Prostate gland (tissue), 2 donors: ENCODE measurements at regions not wholly inside any gene's neighbourhood (a gene's known extent, or its start where the extent isn't known, plus 50 kb on each side); places are given as distances from the start of the nearest gene placed in this dataset.

Experiments used
- DNase-seq: peaks from one replicate; pipeline ENCODE4 v3.0.0-alpha.2; 2019; ENCODE audit warnings: low spot score
- H3K27ac ChIP-seq, 2 donors: fragments of 200-600 bp; sonication (generic); 2 replicates each; pipeline ENCODE4 v1.5.1; 2017 to 2019
- H3K27me3 ChIP-seq: fragments of 200-600 bp; sonication (generic); replicated peaks from 2 replicates; pipeline ENCODE4 v1.5.1; 2019; ENCODE audit not compliant: insufficient read depth
- H3K36me3 ChIP-seq, 2 donors: fragments of 200-600 bp; sonication (generic); 1 replicate in 1 of 2; 2 replicates in 1 of 2; pipeline versions ENCODE4 v1.5.1 to v1.8.1; 2017 to 2019
- H3K4me1 ChIP-seq: fragments of 200-600 bp; sonication (generic); replicated peaks from 2 replicates; pipeline ENCODE4 v1.5.1; 2019
- H3K4me3 ChIP-seq, 2 donors: fragments of 200-600 bp; sonication (generic); 2 replicates each; pipeline ENCODE4 v1.5.1; 2017 to 2019
- H3K9me3 ChIP-seq: fragments of 200-600 bp; sonication (generic); 2 replicates; pipeline ENCODE4 v1.5.1; 2017
- CTCF ChIP-seq, 4 experiments: fragments of 200-600 bp in 2 of 4; fragments of 450-650 bp in 2 of 4; sonication (generic) in 2 of 4; IDR thresholded peaks; 1 replicate in 3 of 4; 2 replicates in 1 of 4; pipeline ENCODE4 v1.5.1; 2016 to 2019; ENCODE audit warnings: antibody characterized with exemption in 4 of 4, mild to moderate bottlenecking in 2 of 4, moderate library complexity in 2 of 4
- POLR2A ChIP-seq: fragments of 450-650 bp; IDR thresholded peaks from one replicate; pipeline ENCODE4 v1.6.1; 2016; ENCODE audit warnings: antibody characterized with exemption, mild to moderate bottlenecking
- POLR2AphosphoS5 ChIP-seq: sonication (generic); formaldehyde crosslinking; IDR thresholded peaks from one replicate; pipeline ENCODE4 v1.6.1; 2017; ENCODE audit warnings: antibody characterized with exemption
- WGBS: methylation state at CpG from one replicate; pipeline ENCODE4 v1.1.5; 2018; 5-methylcytosine and 5-hydroxymethylcytosine counted together
- intact Hi-C: fragments of 100-400 bp; cut with DNase I; formaldehyde crosslinking; loops from one replicate; pipeline ENCODE4 v1.14.2; 2022

GRCh38 chr5:114924769-114925168 is 244.9 kb downstream of the TRIM36 start:
- Histone ChIP-seq H3K9me3 (no peaks in the 10 kb centered on the region), H3K4me1 (no peaks in the 10 kb centered on the region), H3K4me3 (no peak overlapping the region), H3K27ac (no peak overlapping the region), H3K36me3 (no peaks in the 10 kb centered on the region), H3K27me3 (no peaks in the 10 kb centered on the region)
- WGBS: 68% methylated on average over 4 of the region's 4 CpGs
- TF ChIP-seq POLR2AphosphoS5 (no peak), POLR2A (no peak), CTCF (IDR thresholded peaks at IDR 0.05) (no peak)
- no peak for DNase-seq
- intact Hi-C loops: no loop called here

- intact Hi-C loops: no loop called here
- Histone ChIP-seq H3K4me1 (no peaks in the 10 kb centered on the region), H3K4me3 (no peak overlapping the region), H3K9me3 (no peaks in the 10 kb centered on the region), H3K27ac (no peak overlapping the region), H3K27me3 (no peaks in the 10 kb centered on the region), H3K36me3 (no peaks in the 10 kb centered on the region)
- 79% methylated on average over 4 of the region's 4 CpGs for WGBS
- no peak for TF ChIP-seq POLR2A
- TF ChIP-seq POLR2AphosphoS5: no peak
- TF ChIP-seq CTCF (IDR thresholded peaks at IDR 0.05): no peak
- DNase-seq: no peak
Observed at GRCh38 chr5:114912189-114912920, 257.4 kb downstream of the TRIM36 start.

GRCh38 chr5:114910727-114911126 is 259.0 kb downstream of the TRIM36 start:
- H3K9me3 ChIP-seq: no peaks in the 10 kb centered on the region
- H3K27me3 ChIP-seq: no peaks in the 10 kb centered on the region
- DNase-seq: no peak
- no peak for TF ChIP-seq POLR2A
- TF ChIP-seq POLR2AphosphoS5: no peak
- TF ChIP-seq CTCF (IDR thresholded peaks at IDR 0.05): no peak
- H3K4me3 ChIP-seq: no peak overlapping the region
- intact Hi-C loops: no loop called here
- no peak overlapping the region for H3K27ac ChIP-seq
- H3K4me1 ChIP-seq: no peaks in the 10 kb centered on the region
- no peaks in the 10 kb centered on the region for H3K36me3 ChIP-seq

- Histone ChIP-seq H3K36me3 (no peaks in the 10 kb centered on the region), H3K4me1 (no peaks in the 10 kb centered on the region), H3K9me3 (no peaks in the 10 kb centered on the region), H3K27me3 (no peaks in the 10 kb centered on the region), H3K4me3 (no peak overlapping the region), H3K27ac (no peak overlapping the region)
- no peak for DNase-seq
- TF ChIP-seq POLR2AphosphoS5: no peak
- no peak for TF ChIP-seq POLR2A
- no peak for TF ChIP-seq CTCF (IDR thresholded peaks at IDR 0.05)
- 96% methylated on average over 2 of the region's 2 CpGs for WGBS
- intact Hi-C loops: no loop called here
Observed at GRCh38 chr5:114909424-114909823, 260.3 kb downstream of the TRIM36 start.

GRCh38 chr5:114903767-114904166 is 265.9 kb downstream of the TRIM36 start:
- 54% methylated on average over 2 of the region's 2 CpGs for WGBS
- TF ChIP-seq POLR2A: no peak
- Histone ChIP-seq H3K9me3 (no peaks in the 10 kb centered on the region), H3K4me1 (no peaks in the 10 kb centered on the region), H3K4me3 (no peak overlapping the region), H3K36me3 (no peaks in the 10 kb centered on the region), H3K27me3 (no peaks in the 10 kb centered on the region), H3K27ac (no peak overlapping the region)
- DNase-seq: no peak
- intact Hi-C loops: no loop called here
